Tibial artery (tissue), 4 donors: ENCODE measurements at regions not wholly inside any gene's neighbourhood (a gene's known extent, or its start where the extent isn't known, plus 50 kb on each side); places are given as distances from the start of the nearest gene placed in this dataset.

Experiments used
- DNase-seq, 2 donors: peaks; one replicate each; pipeline ENCODE4 v3.0.0-alpha.2; 2019
- H3K27ac ChIP-seq, 2 donors: fragments of 200-600 bp; sonication (generic) in 1 of 2; 1 replicate in 1 of 2; 2 replicates in 1 of 2; pipeline ENCODE4 v1.5.1; 2018 to 2019; ENCODE audit warnings: mild to moderate bottlenecking in 1 of 2
- H3K27me3 ChIP-seq, 2 donors: fragments of 200-600 bp; sonication (generic) in 1 of 2; one replicate each; pipeline versions ENCODE4 v1.5.1 to v1.6.0; 2016 to 2019
- H3K36me3 ChIP-seq, 3 donors: fragments of 200-600 bp; sonication (generic) in 2 of 3; one replicate each; pipeline ENCODE4 v1.5.1; 2016 to 2019; ENCODE audit warnings: mild to moderate bottlenecking in 2 of 3
- H3K4me1 ChIP-seq, 4 donors: fragments of 200-600 bp; sonication (generic) in 2 of 4; 1 replicate in 3 of 4; 2 replicates in 1 of 4; pipeline ENCODE4 v1.5.1; 2016 to 2019
- H3K4me3 ChIP-seq, 2 donors: fragments of 200-600 bp; sonication (generic) in 1 of 2; 1 replicate in 1 of 2; 2 replicates in 1 of 2; pipeline ENCODE4 v1.5.1; 2018 to 2019; ENCODE audit warnings: mild to moderate bottlenecking in 2 of 2
- H3K9me3 ChIP-seq, 3 donors: fragments of 200-600 bp; sonication (generic) in 1 of 3; one replicate each; pipeline ENCODE4 v1.5.1; 2016 to 2019
- CTCF ChIP-seq, 2 experiments: fragments of 200-600 bp in 1 of 2; fragments of 450-650 bp in 1 of 2; IDR thresholded peaks; one replicate each; pipeline ENCODE4 v1.5.1; 2017 to 2019; ENCODE audit warnings: antibody characterized with exemption in 2 of 2, mild to moderate bottlenecking in 1 of 2, moderate library complexity in 1 of 2
- intact Hi-C: fragments of 100-400 bp; cut with DNase I; formaldehyde crosslinking; loops from one replicate; pipeline ENCODE4 v1.15.0; 2023; ENCODE audit warnings: low total_unique reads

GRCh38 chr2:139201516-139201915 is 421.3 kb upstream of the NXPH2 start:
- H3K9me3 ChIP-seq: no peaks in the 10 kb centered on the region
- intact Hi-C loops: no loop called here
- no peaks in the 10 kb centered on the region for H3K4me1 ChIP-seq
- H3K36me3 ChIP-seq: no peaks in the 10 kb centered on the region
- no peak for TF ChIP-seq CTCF (IDR thresholded peaks at IDR 0.05)
- no peaks in the 10 kb centered on the region for H3K27me3 ChIP-seq
- H3K27ac ChIP-seq: no peak overlapping the region
- no peak overlapping the region for H3K4me3 ChIP-seq
- no peak for DNase-seq

DNA sequence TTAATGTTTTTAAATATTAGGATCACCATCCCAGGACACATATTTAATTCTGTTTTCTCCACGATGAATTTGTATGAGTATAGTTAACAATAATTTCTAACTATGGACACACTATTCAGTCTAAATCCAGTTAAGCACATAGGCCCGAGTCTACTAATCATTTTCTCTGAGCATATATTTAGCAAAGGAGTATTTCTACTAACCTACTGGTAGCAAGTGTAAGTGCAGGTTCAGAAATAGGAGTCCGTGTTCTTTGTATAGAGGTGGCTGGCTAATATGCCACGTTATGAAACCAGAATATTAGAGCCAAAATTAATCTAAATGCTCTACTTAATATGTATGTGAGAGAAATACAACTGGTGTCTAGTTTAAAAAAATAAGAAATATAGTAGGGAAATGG is 416.6 kb upstream of the NXPH2 start:
- no peak for TF ChIP-seq CTCF (IDR thresholded peaks at IDR 0.05)
- Histone ChIP-seq H3K36me3 (no peaks in the 10 kb centered on the region), H3K9me3 (no peaks in the 10 kb centered on the region), H3K27ac (no peak overlapping the region), H3K4me3 (no peak overlapping the region), H3K4me1 (no peaks in the 10 kb centered on the region), H3K27me3 (no peaks in the 10 kb centered on the region)
- DNase-seq: no peak
- intact Hi-C loops: no loop called here

- H3K27me3 ChIP-seq: no peaks in the 10 kb centered on the region
- H3K4me1 ChIP-seq: no peaks in the 10 kb centered on the region
- H3K9me3 ChIP-seq: no peaks in the 10 kb centered on the region
- H3K4me3 ChIP-seq: no peak overlapping the region
- H3K27ac ChIP-seq: no peak overlapping the region
- TF ChIP-seq CTCF (IDR thresholded peaks at IDR 0.05): no peak
- intact Hi-C loops: no loop called here
- no peak for DNase-seq
- H3K36me3 ChIP-seq: no peaks in the 10 kb centered on the region
Measured at GRCh38 chr2:139194546-139194945, 414.4 kb upstream of the NXPH2 start.

GRCh38 chr2:139177041-139177440 is 396.9 kb upstream of the NXPH2 start:
- no peaks in the 10 kb centered on the region for H3K36me3 ChIP-seq
- no peaks in the 10 kb centered on the region for H3K27me3 ChIP-seq
- H3K27ac ChIP-seq: no peak overlapping the region
- no peak for DNase-seq
- H3K4me1 ChIP-seq: no peaks in the 10 kb centered on the region
- no peak for TF ChIP-seq CTCF (IDR thresholded peaks at IDR 0.05)
- intact Hi-C loops: no loop called here
- no peaks in the 10 kb centered on the region for H3K9me3 ChIP-seq
- no peak overlapping the region for H3K4me3 ChIP-seq

DNA sequence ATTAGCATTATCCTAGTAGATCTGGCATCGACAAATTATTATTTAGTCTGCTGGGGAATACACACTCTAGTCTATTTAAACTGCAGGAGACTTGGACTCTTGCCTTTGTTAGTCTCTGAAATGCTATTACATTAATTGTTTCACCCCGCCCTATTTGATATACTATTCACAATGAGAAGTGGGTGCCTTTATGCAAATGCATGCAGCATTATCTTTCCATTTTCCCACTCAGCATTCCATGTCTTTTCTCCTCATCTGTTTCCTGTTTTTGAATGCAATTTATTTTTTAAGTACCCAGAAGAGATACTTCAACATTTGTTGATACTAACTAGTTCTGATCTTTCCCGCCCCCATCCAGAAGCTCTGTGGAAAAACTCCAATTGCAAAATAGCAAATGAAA is 395.3 kb upstream of the NXPH2 start:
- TF ChIP-seq CTCF (IDR thresholded peaks at IDR 0.05): no peak
- intact Hi-C loops: no loop called here
- no peaks in the 10 kb centered on the region for H3K4me1 ChIP-seq
- DNase-seq: no peak
- no peaks in the 10 kb centered on the region for H3K9me3 ChIP-seq
- H3K4me3 ChIP-seq: no peak overlapping the region
- no peaks in the 10 kb centered on the region for H3K36me3 ChIP-seq
- H3K27ac ChIP-seq: no peak overlapping the region
- H3K27me3 ChIP-seq: no peaks in the 10 kb centered on the region

DNA sequence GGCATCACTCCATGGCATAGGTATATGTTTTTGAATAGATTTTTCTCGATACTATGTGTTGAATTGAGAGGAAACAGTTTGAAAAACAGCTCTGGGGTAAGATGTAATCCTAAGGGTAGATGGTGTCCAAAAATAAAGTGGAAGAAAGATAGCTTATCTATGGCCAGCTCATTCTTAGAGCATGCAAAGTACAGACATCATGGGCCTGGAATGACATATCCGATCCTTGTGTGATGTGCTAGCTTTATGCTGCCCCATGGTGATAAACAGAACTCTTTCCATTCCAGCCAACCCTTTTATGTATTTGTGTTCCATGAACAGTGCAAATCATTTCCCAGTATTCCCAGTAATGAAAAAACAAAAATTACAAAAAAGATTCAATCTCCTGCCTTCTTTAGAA is 390.2 kb upstream of the NXPH2 start:
- no peaks in the 10 kb centered on the region for H3K9me3 ChIP-seq
- no peaks in the 10 kb centered on the region for H3K36me3 ChIP-seq
- no peak overlapping the region for H3K4me3 ChIP-seq
- DNase-seq: no peak
- no peak for TF ChIP-seq CTCF (IDR thresholded peaks at IDR 0.05)
- H3K27me3 ChIP-seq: no peaks in the 10 kb centered on the region
- intact Hi-C loops: no loop called here
- no peaks in the 10 kb centered on the region for H3K4me1 ChIP-seq
- H3K27ac ChIP-seq: no peak overlapping the region
